LNCAP (cell line): ENCODE measurements at regions not wholly inside any gene's neighbourhood (a gene's known extent, or its start where the extent isn't known, plus 50 kb on each side); places are given as distances from the start of the nearest gene placed in this dataset.

Experiments
- CTCF ChIP-seq: fragments of 450-650 bp; IDR thresholded peaks from 2 replicates; pipeline ENCODE4 v1.5.1; 2017; ENCODE audit warnings: mild to moderate bottlenecking

GRCh38 chr5:117547192-117547591, 972.6 kb upstream of the SEMA6A start:
- TF ChIP-seq CTCF = no peak

- TF ChIP-seq CTCF = no peak
These were observed 965.1 kb upstream of the SEMA6A start for GRCh38 chr5:117539692-117540091.

GRCh38 chr5:117533792-117534191, 959.2 kb upstream of the SEMA6A start:
- TF ChIP-seq CTCF = no peak

GRCh38 chr5:117519957-117520500, 945.4 kb upstream of the SEMA6A start:
- no peak for TF ChIP-seq CTCF

- no peak for TF ChIP-seq CTCF
These were observed 929.7 kb upstream of the SEMA6A start for GRCh38 chr5:117504305-117504704.

GRCh38 chr5:117497601-117498000, 923.0 kb upstream of the SEMA6A start:
- TF ChIP-seq CTCF = no peak

GRCh38 chr5:117496801-117497200, 922.2 kb upstream of the SEMA6A start:
- TF ChIP-seq CTCF = no peak

GRCh38 chr5:117494188-117494587, 919.6 kb upstream of the SEMA6A start:
- no peak for TF ChIP-seq CTCF
